ENCODE measurements at regions not wholly inside any gene's neighbourhood (a gene's known extent, or its start where the extent isn't known, plus 50 kb on each side); places are given as distances from the start of the nearest gene placed in this dataset.
A peak's percentile ranks its signal among the peaks of the same experiment; 100 is the strongest.

GRCh38 chr6:26273673-26274588 lies 91.1 kb upstream of the BTN3A2 start:
- Histone ChIP-seq H3K27ac (ENCODE audit: low read depth, low read length) (peak overlapping the region; percentile 89), H3K9me2 (replicated peaks; ENCODE audit: insufficient read depth, low read length) (no peaks in the 10 kb centered on the region), H3K79me2 (ENCODE audit: insufficient read depth, low read length) (no peaks in the 10 kb centered on the region), H3K4me2 (ENCODE audit: low read depth, low read length, poor library complexity, severe bottlenecking) (peak overlapping the region; percentile 73), H3F3A (ENCODE audit: insufficient read depth) (peaks cover 52% of the 10 kb centered on the region), H4K20me1 (ENCODE audit: low read depth, low read length) (no peaks in the 10 kb centered on the region), H3K9ac (ENCODE audit: low read length) (peak overlapping the region; percentile 59), H3K27me3 (ENCODE audit: low read length) (no peaks in the 10 kb centered on the region), H3K36me3 (ENCODE audit: low read length) (no peaks in the 10 kb centered on the region), H3K4me3 (ENCODE audit: insufficient read depth, low read length, poor library complexity, severe bottlenecking) (peak overlapping the region; percentile 51), H3K9me3 (ENCODE audit: insufficient read depth, low read length) (no peaks in the 10 kb centered on the region), H2AFZ (ENCODE audit: low read depth, low read length, severe bottlenecking) (peak overlapping the region; percentile 10)
- no peak for TF ChIP-seq EZH2phosphoT487 (conservative IDR thresholded peaks at IDR 0.05; ENCODE audit: low read length)
- TF ChIP-seq CTCF (IDR thresholded peaks at IDR 0.05; ENCODE audit: insufficient read depth, low read length, poor library complexity, severe bottlenecking) = no peak

GRCh38 chr6:26275663-26276062 lies 89.3 kb upstream of the BTN3A2 start:
- Histone ChIP-seq H2AFZ (ENCODE audit: low read depth, low read length, severe bottlenecking) (no peak overlapping the region), H3K36me3 (ENCODE audit: low read length) (no peaks in the 10 kb centered on the region), H3K9ac (ENCODE audit: low read length) (no peak overlapping the region), H3K27ac (ENCODE audit: low read depth, low read length) (peak overlapping the region; percentile 89; the same call in 1 of the 2 replicates), H3K4me3 (ENCODE audit: insufficient read depth, low read length, poor library complexity, severe bottlenecking) (no peak overlapping the region), H3F3A (ENCODE audit: insufficient read depth) (peaks cover 38% of the 10 kb centered on the region), H4K20me1 (ENCODE audit: low read depth, low read length) (no peaks in the 10 kb centered on the region), H3K79me2 (ENCODE audit: insufficient read depth, low read length) (no peaks in the 10 kb centered on the region), H3K9me3 (ENCODE audit: insufficient read depth, low read length) (no peaks in the 10 kb centered on the region), H3K9me2 (replicated peaks; ENCODE audit: insufficient read depth, low read length) (no peaks in the 10 kb centered on the region), H3K27me3 (ENCODE audit: low read length) (no peaks in the 10 kb centered on the region), H3K4me2 (ENCODE audit: low read depth, low read length, poor library complexity, severe bottlenecking) (no peak overlapping the region)
- TF ChIP-seq EZH2phosphoT487 (conservative IDR thresholded peaks at IDR 0.05; ENCODE audit: low read length) = no peak
- no peak for TF ChIP-seq CTCF (IDR thresholded peaks at IDR 0.05; ENCODE audit: insufficient read depth, low read length, poor library complexity, severe bottlenecking)

- Histone ChIP-seq H3K9me2 (replicated peaks; ENCODE audit: insufficient read depth, low read length) (no peaks in the 10 kb centered on the region), H3K36me3 (ENCODE audit: low read length) (no peaks in the 10 kb centered on the region), H3K27ac (ENCODE audit: low read depth, low read length) (0 out of 2 replicates have a peak overlapping the region, but pooled peaks have one; percentile 8), H4K20me1 (ENCODE audit: low read depth, low read length) (no peaks in the 10 kb centered on the region), H3K27me3 (ENCODE audit: low read length) (no peaks in the 10 kb centered on the region), H3K4me2 (ENCODE audit: low read depth, low read length, poor library complexity, severe bottlenecking) (no peak overlapping the region), H2AFZ (ENCODE audit: low read depth, low read length, severe bottlenecking) (no peak overlapping the region), H3K9me3 (ENCODE audit: insufficient read depth, low read length) (no peaks in the 10 kb centered on the region), H3F3A (ENCODE audit: insufficient read depth) (peaks cover 35% of the 10 kb centered on the region), H3K4me3 (ENCODE audit: insufficient read depth, low read length, poor library complexity, severe bottlenecking) (no peak overlapping the region), H3K9ac (ENCODE audit: low read length) (no peak overlapping the region), H3K79me2 (ENCODE audit: insufficient read depth, low read length) (no peaks in the 10 kb centered on the region)
- no peak for TF ChIP-seq EZH2phosphoT487 (conservative IDR thresholded peaks at IDR 0.05; ENCODE audit: low read length)
- TF ChIP-seq CTCF (IDR thresholded peaks at IDR 0.05; ENCODE audit: insufficient read depth, low read length, poor library complexity, severe bottlenecking) = no peak
Measured at GRCh38 chr6:26276841-26277648, 88.0 kb upstream of the BTN3A2 start.

Measured in SU-DHL-6 (cell line).